Keratinocyte (primary cell): ENCODE measurements at regions not wholly inside any gene's neighbourhood (a gene's known extent, or its start where the extent isn't known, plus 50 kb on each side); places are given as distances from the start of the nearest gene placed in this dataset.

Experiments
- EZH2 ChIP-seq: IDR thresholded peaks from one replicate; pipeline ENCODE4 v1.6.1; 2012; ENCODE audit warnings: inconsistent platforms, mild to moderate bottlenecking, low read length, moderate library complexity
- TF ChIP-seq, protein P1 (sequence below), 3 experiments: IDR thresholded peaks in 1 of 3; conservative IDR thresholded peaks in 1 of 3; optimal IDR thresholded peaks in 1 of 3; 2 replicates in 2 of 3; 3 replicates in 1 of 3; pipeline versions ENCODE3 to v1.5.1; 2011; ENCODE audit warnings: low read length in 3 of 3, mild to moderate bottlenecking in 3 of 3, moderate library complexity in 2 of 3, control low read depth in 1 of 3, inconsistent platforms in 1 of 3; ENCODE audit not compliant: insufficient read depth in 2 of 3; ENCODE audit errors: extremely low read depth in 1 of 3

DNA sequence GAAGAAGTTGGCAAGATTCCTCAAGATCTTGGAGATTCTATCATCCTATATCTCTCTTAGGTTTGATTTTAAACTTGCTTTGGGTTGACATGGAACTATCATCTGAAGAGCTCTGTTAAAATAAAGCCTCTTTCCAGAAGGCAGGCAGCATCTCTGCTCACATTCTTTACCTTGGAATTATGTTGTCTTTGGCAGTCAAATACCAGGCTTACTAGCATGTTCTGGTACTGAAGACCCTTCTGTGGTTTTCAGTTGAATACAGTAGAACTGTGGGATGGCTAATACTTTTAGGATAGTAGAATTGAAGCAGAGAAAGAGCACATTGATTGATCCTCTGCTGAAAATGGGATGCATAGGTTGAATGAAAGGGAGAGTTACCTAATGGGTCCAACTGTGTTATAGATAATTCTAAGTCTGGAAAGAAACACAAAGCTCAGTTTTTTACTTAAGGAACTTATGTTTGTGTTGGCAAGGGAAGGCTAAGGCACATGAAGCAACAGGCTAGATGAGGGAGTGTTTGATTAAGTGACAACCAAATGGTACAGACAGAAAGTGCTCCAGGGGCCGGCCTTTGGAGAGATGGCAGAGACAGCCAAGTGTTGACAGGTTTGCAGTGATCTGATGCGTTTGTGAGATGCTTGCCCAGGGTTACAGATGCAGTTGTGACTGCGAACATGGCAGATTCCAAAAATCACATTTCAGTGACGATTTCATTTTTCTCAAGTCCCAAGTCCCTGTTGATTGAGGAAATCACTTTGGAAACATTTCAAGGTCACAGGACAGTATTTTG lies 397.9 kb downstream of the MEIS1 start:
- TF ChIP-seq, protein P1, sequence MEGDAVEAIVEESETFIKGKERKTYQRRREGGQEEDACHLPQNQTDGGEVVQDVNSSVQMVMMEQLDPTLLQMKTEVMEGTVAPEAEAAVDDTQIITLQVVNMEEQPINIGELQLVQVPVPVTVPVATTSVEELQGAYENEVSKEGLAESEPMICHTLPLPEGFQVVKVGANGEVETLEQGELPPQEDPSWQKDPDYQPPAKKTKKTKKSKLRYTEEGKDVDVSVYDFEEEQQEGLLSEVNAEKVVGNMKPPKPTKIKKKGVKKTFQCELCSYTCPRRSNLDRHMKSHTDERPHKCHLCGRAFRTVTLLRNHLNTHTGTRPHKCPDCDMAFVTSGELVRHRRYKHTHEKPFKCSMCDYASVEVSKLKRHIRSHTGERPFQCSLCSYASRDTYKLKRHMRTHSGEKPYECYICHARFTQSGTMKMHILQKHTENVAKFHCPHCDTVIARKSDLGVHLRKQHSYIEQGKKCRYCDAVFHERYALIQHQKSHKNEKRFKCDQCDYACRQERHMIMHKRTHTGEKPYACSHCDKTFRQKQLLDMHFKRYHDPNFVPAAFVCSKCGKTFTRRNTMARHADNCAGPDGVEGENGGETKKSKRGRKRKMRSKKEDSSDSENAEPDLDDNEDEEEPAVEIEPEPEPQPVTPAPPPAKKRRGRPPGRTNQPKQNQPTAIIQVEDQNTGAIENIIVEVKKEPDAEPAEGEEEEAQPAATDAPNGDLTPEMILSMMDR (optimal IDR thresholded peaks at IDR 0.05 in 1 of 3, IDR thresholded peaks at IDR 0.05 in 1 of 3, conservative IDR thresholded peaks at IDR 0.05 in 1 of 3; ENCODE audit: extremely low read depth in 1 of 3, insufficient read depth in 2 of 3, low read length in 3 of 3): no peak
- TF ChIP-seq EZH2: no peak
